22Rv1 (cell line): ENCODE measurements at regions not wholly inside any gene's neighbourhood (a gene's known extent, or its start where the extent isn't known, plus 50 kb on each side); places are given as distances from the start of the nearest gene placed in this dataset.

Experiments used
- CTCF ChIP-seq: fragments of 450-650 bp; IDR thresholded peaks from 2 replicates; pipeline ENCODE4 v1.5.1; 2017; ENCODE audit warnings: mild to moderate bottlenecking
- ZFX ChIP-seq: fragments of 450-650 bp; IDR thresholded peaks from 2 replicates; pipeline ENCODE4 v1.6.1; 2017; ENCODE audit warnings: antibody characterized with exemption, borderline replicate concordance

DNA sequence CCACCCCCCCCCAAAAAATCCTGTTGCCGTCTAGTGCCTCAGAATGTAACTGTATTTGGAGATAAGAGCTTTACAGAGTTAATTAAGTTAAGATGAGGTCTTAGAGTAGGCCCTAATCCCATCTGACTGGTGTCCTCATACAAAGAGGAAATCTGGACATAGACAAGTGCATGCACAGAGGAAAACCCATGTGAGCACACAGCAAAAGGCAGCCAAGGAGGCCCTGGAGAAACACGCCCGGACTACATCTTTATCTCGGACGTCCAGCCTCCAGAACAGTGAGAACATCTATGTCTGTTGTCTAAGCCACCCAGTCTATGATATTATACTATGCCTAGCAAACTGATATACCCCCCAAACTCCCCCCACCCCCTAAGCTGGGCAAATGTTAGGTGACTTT, 193.8 kb downstream of the KATNAL1 start:
- TF ChIP-seq CTCF, result no peak
- TF ChIP-seq ZFX, result no peak
